HG03432 (cell line): ENCODE measurements at regions not wholly inside any gene's neighbourhood (a gene's known extent, or its start where the extent isn't known, plus 50 kb on each side); places are given as distances from the start of the nearest gene placed in this dataset.
"Not testable (repeated sequence)": the region's sequence is repeated elsewhere in the genome, so short reads cannot be mapped to it uniquely, and the experiment has no call there.

Experiments
- ATAC-seq: cut with Tn5 transposase; IDR thresholded peaks from one replicate; pipeline ENCODE4 v1.9.1; 2021; ENCODE audit warnings: mild to moderate bottlenecking, moderate library complexity; ENCODE audit not compliant: unreplicated experiment

DNA sequence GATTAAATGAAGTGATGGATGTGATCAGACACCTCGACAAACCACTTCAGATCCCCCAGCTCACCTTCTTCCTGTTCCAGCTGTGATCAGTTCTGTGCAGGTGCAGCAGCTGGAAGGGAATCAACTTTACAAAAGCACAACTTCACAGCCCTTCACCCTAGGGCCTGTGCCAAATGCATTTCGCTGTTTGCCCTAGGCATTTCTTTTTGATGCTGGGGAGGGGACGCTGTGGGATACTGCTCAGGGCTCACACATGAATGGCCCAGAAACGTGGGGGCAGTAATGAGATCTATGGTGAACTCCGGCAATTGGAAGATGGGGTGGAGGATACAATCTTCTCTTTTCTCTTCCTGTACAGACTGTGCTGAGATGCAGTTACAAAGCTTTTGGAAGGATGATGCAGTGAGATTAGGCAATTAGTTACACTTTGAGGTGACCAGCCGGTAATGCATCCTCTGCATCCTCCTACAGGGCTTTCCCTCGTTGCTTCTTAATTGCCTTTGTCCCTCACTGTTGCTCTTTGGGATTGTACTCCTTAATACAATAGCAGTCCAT, 215.1 kb upstream of the PITX2 start:
- ATAC-seq, result no peak

- ATAC-seq, result no peak
These were observed 217.4 kb upstream of the PITX2 start for GRCh38 chr4:110840221-110840654.

- ATAC-seq, result no peak
These were observed 225.9 kb upstream of the PITX2 start for GRCh38 chr4:110848787-110849186.

- no peak for ATAC-seq
These were observed 226.6 kb upstream of the PITX2 start for GRCh38 chr4:110849461-110849860.

DNA sequence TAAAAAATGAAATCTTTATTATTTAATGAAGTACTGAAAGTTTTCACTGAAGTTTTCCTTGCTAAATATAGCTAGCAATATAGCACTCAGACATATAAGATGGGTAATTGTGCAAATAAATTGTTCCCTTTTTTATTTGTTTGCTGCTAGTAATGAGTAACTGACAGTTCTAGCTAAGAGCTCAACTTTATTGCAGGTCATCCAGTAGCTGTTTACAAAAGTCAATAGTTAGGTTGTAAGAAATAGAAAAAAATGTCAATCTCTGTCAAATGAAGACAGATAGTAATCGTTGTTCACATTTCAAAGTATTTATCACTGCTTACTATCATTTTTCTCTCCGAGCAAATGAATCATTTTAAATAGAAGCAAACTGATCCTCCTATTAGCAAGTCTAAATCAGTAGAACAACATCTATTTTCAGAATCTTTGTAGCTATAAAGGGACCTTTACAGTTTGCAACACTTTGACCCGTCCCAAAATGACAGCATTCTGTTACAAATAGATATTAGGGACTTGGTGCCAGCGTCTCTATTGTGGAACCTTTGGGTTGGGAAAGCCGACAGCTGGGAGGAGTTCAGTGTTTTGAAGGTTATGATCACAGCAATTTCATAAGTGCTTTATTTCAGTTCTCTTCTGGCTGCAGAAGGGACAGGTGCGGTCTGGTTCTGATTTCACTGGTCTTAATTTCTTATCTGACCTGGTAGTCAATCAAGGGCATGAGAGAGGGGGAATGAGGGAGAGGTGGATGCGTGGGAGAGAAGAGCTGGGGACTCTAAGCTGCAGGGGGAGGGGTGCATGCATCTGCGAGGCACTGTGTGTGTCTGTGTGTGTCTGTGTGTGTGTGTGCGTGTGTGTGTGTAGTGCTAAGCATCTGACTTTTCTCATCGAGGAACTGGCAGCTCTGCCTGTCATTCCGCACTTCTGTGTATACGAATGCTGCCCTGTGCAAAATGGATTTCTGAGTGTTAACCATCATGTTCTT, 227.9 kb upstream of the PITX2 start:
- no peak for ATAC-seq

GRCh38 chr4:110851989-110852388, 229.1 kb upstream of the PITX2 start:
- ATAC-seq, result no peak

DNA sequence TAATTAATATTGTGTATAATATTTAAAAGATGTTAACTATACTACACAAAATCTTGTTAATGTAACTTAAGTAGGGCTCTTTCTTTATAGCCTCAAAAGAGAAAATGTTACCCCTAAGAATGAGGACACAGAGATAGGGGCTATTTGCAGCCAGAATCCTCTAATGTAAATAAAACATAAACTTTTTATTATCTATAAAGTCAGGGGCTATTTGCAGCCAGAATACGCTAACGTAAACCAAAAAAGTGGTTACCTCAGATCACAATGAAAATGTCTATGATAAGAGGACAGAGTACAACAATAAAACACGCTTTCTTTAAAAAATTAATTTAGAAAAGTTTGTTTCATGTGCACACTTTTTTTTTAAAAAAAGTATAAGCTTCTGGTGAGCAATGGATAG, 229.9 kb upstream of the PITX2 start:
- ATAC-seq, result no peak

DNA sequence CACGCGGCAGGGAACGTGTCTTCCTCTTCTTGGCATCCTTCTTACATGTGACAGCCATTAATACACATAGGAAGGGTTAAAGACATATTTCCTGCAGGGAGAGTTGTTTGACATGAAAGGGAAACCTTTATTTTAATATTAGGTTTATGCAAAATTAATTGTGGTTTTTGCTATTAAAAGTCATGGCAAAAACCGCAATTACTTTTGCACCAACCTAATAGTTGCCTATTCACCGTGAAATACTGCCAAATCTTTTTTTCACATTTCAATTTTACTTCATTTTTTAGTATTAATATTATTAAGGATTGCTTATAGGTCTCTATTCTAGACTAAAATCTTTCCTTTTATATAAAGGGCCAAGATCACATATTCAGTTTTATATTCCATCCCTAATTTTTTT, 230.4 kb upstream of the PITX2 start:
- ATAC-seq, result no peak

- peak; percentile 56 for ATAC-seq
These were observed 231.3 kb upstream of the PITX2 start for GRCh38 chr4:110854021-110854678.

GRCh38 chr4:110860125-110860524, 237.2 kb upstream of the PITX2 start:
- ATAC-seq, result no peak

- no peak for ATAC-seq
These were observed 238.0 kb upstream of the PITX2 start for GRCh38 chr4:110860901-110861300.

DNA sequence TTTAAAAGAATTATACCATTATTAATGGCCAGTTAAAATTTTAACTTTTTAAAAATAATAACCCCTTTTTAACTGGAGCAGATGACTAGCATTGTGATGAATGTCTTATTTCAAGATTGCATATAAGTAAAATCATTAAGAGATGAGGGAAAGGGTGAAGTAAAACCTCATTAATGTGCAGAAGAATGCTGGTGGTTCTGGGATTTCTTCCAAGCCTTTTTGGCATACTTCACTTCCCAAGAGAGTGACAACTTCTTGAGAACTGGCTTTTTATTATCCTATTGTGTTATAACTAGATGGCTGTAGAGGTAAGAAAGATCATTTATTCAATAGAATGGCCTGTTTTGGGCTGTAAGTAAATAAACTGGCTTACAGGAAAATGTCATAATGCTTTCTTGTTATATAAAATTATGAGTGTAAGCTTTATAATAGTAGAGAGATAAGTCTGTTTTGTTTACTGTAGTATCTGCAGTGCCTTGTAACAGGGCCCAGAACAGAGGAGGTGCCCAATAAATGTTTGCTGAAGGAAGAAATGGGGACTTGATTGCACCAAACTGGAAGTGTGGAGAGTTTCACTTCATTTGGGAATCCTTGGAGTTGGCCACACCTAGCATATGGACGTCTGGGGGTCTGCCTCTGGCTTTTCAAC, 242.9 kb upstream of the PITX2 start:
- no peak for ATAC-seq

GRCh38 chr4:110867251-110867960, 244.5 kb upstream of the PITX2 start:
- peak; percentile 86 for ATAC-seq

GRCh38 chr4:110867981-110868720, 245.3 kb upstream of the PITX2 start:
- ATAC-seq, result no peak

DNA sequence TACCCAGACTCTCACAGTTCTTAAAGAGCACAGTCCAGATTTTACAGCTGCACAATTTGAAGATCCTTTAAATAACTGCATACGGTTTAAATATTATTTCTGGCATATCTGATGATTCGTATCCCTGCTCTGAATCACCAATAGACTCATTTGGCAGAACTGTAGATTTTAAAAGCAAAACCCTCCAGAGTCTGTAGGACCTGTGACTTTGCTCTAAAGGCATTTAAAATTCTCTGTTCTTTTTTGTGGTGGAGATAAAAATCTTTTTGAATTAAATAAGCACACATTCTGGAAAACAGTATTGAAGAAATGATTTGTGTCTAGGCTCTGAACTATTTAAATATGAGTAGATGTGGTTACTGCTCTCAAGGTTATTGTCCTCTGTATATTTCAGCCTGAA, 246.2 kb upstream of the PITX2 start:
- no peak for ATAC-seq

DNA sequence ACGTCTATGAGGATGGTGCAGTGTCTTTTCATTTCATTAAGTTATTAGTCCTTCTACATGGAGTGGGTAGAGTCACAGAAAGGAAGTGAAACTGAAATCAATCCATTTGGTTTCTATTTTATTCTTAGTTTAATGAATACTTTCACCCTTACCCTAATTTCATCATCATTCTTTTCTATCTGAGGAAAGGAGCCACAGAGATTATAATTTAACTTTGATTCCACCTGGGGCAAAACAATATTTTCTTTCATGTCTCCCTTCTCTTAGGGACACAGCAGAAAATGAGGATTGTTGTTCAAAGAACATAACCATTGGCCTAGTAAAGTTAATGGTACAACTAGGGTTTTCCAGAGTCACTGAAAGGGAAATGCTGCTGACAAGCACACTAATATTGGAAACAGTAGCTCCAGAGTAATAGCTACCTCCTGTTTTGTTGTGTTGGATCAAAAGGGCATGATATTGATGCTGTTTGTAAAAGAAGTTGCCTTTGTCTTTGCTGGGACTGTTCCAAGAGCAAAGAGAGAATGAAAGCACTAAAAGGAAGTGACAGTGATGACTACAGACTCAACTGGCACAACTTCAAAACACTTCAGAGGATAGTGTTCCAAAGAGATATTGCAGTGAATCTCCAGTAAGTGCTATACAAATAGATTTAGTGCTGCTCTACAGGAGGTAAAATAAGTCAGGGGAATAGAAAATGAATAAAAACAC, 247.1 kb upstream of the PITX2 start:
- peak; percentile 77 for ATAC-seq

GRCh38 chr4:110876214-110876613, 253.3 kb upstream of the PITX2 start:
- not testable (repeated sequence) for ATAC-seq

GRCh38 chr4:110876866-110877265, 254.0 kb upstream of the PITX2 start:
- no peak for ATAC-seq

GRCh38 chr4:110877778-110878370, 255.0 kb upstream of the PITX2 start:
- ATAC-seq, result no peak
